OCI-LY1 (cell line): ENCODE measurements at regions not wholly inside any gene's neighbourhood (a gene's known extent, or its start where the extent isn't known, plus 50 kb on each side); places are given as distances from the start of the nearest gene placed in this dataset.

Experiments
- CTCF ChIP-seq: fragments of 200-600 bp; sonication (generic), shearing (Covaris generic); IDR thresholded peaks from 2 replicates; pipeline ENCODE4 v1.5.1; 2017; ENCODE audit warnings: mild to moderate bottlenecking, antibody characterized with exemption, low read length, moderate library complexity, mixed read lengths
- EZH2 ChIP-seq: fragments of 200-600 bp; sonication (generic), shearing (Covaris generic); IDR thresholded peaks from 2 replicates; pipeline ENCODE4 v1.8.0; 2017; ENCODE audit warnings: borderline replicate concordance, mixed run types, mild to moderate bottlenecking, antibody characterized with exemption, low read length, moderate library complexity, mixed read lengths

- TF ChIP-seq CTCF (no peak), EZH2 (no peak)
Measured at GRCh38 chr3:135688003-135688402, 277.5 kb upstream of the PPP2R3A start.
